ENCODE measurements at regions not wholly inside any gene's neighbourhood (a gene's known extent, or its start where the extent isn't known, plus 50 kb on each side); places are given as distances from the start of the nearest gene placed in this dataset.
"Not testable (repeated sequence)": the region's sequence is repeated elsewhere in the genome, so short reads cannot be mapped to it uniquely, and the experiment has no call there.

- H3K27me3 ChIP-seq (ENCODE audit: low read depth); DNase-seq; H3K4me3 ChIP-seq; H3K9me3 ChIP-seq (replicated peaks); H3K4me1 ChIP-seq; H3K36me3 ChIP-seq; intact Hi-C loops (cut with micrococcal nuclease); H3K27ac ChIP-seq (replicated peaks): not testable (repeated sequence)
These were observed 293.6 kb downstream of the SPATA31A1 start for GRCh38 chr9:39649029-39649428.

- H3K4me1 ChIP-seq = not testable (repeated sequence)
These were observed 301.6 kb downstream of the SPATA31A1 start for GRCh38 chr9:39656960-39657603.

DNA sequence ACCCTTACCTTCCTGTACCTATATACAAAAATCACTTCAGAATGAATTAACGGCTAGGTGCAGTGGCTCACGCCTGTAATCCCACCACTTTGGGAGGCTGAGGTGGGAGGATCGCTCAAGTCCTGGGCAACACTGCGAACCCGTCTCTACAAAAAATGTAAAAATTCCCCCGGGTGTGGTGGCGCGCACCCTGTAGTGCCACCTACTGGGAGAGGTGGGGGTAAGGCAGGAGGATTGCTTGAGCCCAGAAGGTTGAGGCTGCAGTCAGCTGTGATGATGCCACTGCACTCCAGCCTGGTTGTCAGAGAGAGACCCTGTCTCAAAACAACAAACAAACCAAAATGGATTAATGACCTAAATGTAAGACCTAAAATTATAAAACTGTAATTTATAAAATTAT is 307.6 kb downstream of the SPATA31A1 start:
- H3K27me3 ChIP-seq (ENCODE audit: low read depth); H3K9me3 ChIP-seq (replicated peaks); DNase-seq; H3K36me3 ChIP-seq; intact Hi-C loops (cut with micrococcal nuclease); H3K27ac ChIP-seq (replicated peaks); H3K4me1 ChIP-seq; H3K4me3 ChIP-seq: not testable (repeated sequence)

More at GRCh38 chr9:39656960-39657603, 301.6 kb downstream of the SPATA31A1 start:
- H3K27ac ChIP-seq (replicated peaks); H3K36me3 ChIP-seq; H3K27me3 ChIP-seq (ENCODE audit: low read depth); H3K9me3 ChIP-seq (replicated peaks); H3K4me3 ChIP-seq; DNase-seq; intact Hi-C loops (cut with micrococcal nuclease): not testable (repeated sequence)

DNA sequence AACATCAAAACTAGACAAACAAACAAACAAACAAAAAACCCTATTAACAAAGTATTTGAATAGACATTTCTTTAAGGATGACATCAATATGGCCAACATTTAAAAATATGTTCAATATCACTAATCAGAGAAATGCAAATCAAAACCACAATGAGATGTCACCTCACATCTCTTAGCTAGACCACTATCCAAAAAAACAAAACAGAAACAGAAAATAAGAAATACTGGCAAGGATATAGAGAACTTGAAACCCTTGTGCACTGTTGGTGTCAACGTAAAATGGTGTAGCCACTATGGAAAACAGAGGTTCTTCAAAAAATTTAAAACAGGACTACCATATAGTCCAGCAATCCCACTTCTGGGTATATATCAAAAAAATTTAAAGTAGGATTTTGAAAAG is 308.2 kb downstream of the SPATA31A1 start:
- H3K9me3 ChIP-seq (replicated peaks); H3K27ac ChIP-seq (replicated peaks); DNase-seq; H3K4me1 ChIP-seq; intact Hi-C loops (cut with micrococcal nuclease); H3K36me3 ChIP-seq; H3K27me3 ChIP-seq (ENCODE audit: low read depth); H3K4me3 ChIP-seq: not testable (repeated sequence)

GRCh38 chr9:39665020-39665419 is 309.6 kb downstream of the SPATA31A1 start:
- H3K27me3 ChIP-seq (ENCODE audit: low read depth); H3K9me3 ChIP-seq (replicated peaks); intact Hi-C loops (cut with micrococcal nuclease); H3K36me3 ChIP-seq; DNase-seq; H3K4me3 ChIP-seq; H3K4me1 ChIP-seq; H3K27ac ChIP-seq (replicated peaks): not testable (repeated sequence)

GRCh38 chr9:39674437-39675210 is 319.2 kb downstream of the SPATA31A1 start:
- H3K27me3 ChIP-seq (ENCODE audit: low read depth); H3K36me3 ChIP-seq; H3K4me1 ChIP-seq; intact Hi-C loops (cut with micrococcal nuclease); H3K4me3 ChIP-seq; H3K27ac ChIP-seq (replicated peaks); H3K9me3 ChIP-seq (replicated peaks); DNase-seq: not testable (repeated sequence)

GRCh38 chr9:39675211-39675553 is 319.7 kb downstream of the SPATA31A1 start:
- H3K4me1 ChIP-seq; H3K4me3 ChIP-seq; H3K27me3 ChIP-seq (ENCODE audit: low read depth); H3K27ac ChIP-seq (replicated peaks); H3K36me3 ChIP-seq; intact Hi-C loops (cut with micrococcal nuclease); DNase-seq; H3K9me3 ChIP-seq (replicated peaks): not testable (repeated sequence)

GRCh38 chr9:39678534-39679263 is 323.2 kb downstream of the SPATA31A1 start:
- H3K4me3 ChIP-seq; H3K4me1 ChIP-seq; H3K9me3 ChIP-seq (replicated peaks); intact Hi-C loops (cut with micrococcal nuclease); DNase-seq; H3K27me3 ChIP-seq (ENCODE audit: low read depth); H3K27ac ChIP-seq (replicated peaks); H3K36me3 ChIP-seq: not testable (repeated sequence)

- H3K36me3 ChIP-seq; H3K4me3 ChIP-seq; H3K9me3 ChIP-seq (replicated peaks); H3K4me1 ChIP-seq; DNase-seq; H3K27ac ChIP-seq (replicated peaks); H3K27me3 ChIP-seq (ENCODE audit: low read depth); intact Hi-C loops (cut with micrococcal nuclease): not testable (repeated sequence)
These were observed 325.4 kb downstream of the SPATA31A1 start for GRCh38 chr9:39680694-39681401.

GRCh38 chr9:39728862-39729261 is 373.4 kb downstream of the SPATA31A1 start:
- H3K9me3 ChIP-seq (replicated peaks); intact Hi-C loops (cut with micrococcal nuclease): not testable (repeated sequence)

DNA sequence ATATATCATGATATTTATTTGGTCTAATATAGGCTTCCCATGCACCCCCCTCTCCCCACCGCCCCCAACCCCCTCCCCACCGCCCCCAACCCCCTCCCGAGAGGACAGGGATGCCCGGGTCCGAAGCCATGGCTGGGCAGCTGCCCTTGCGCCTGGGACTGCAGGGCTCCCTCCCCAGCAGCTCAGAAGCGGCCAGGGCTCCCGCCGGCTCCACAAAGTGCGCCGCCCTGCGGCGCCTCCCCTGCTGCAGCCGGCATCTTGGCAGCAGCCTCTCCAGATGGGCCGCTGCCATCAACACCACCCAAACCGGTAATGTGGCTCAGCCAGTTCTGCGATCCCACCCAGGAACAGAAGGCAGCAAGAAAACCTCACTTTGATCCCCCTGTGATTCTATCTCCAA is 389.4 kb downstream of the SPATA31A1 start:
- H3K27ac ChIP-seq (replicated peaks); intact Hi-C loops (cut with micrococcal nuclease); H3K4me3 ChIP-seq; H3K9me3 ChIP-seq (replicated peaks); H3K4me1 ChIP-seq; H3K36me3 ChIP-seq; DNase-seq; H3K27me3 ChIP-seq (ENCODE audit: low read depth): not testable (repeated sequence)

More at GRCh38 chr9:39728862-39729261, 373.4 kb downstream of the SPATA31A1 start:
- not testable (repeated sequence) for H3K27me3 ChIP-seq (ENCODE audit: low read depth); H3K27ac ChIP-seq (replicated peaks); H3K4me3 ChIP-seq; H3K4me1 ChIP-seq; H3K36me3 ChIP-seq; DNase-seq

DNA sequence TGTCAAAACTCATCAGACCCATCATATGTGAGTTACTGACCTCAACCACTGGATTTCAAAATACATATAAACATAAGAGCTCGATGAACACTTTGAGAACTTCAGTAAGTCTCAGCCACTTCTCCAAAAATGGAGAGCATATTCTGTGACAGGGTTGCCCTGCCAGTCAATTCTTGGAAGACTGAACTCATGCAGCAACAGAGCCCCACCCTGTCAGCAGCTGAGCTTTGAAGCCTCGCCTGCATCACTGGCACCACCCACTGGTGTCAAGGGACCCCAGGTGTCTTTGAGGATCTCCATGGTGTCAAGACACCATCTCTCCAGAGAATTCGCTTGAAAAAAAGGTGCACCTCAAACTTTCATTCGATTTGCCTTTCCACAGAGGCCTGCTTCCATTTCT is 420.1 kb downstream of the SPATA31A1 start:
- H3K4me1 ChIP-seq; H3K36me3 ChIP-seq; H3K27ac ChIP-seq (replicated peaks); H3K9me3 ChIP-seq (replicated peaks); DNase-seq; intact Hi-C loops (cut with micrococcal nuclease); H3K4me3 ChIP-seq; H3K27me3 ChIP-seq (ENCODE audit: low read depth): not testable (repeated sequence)
